ENCODE measurements at regions not wholly inside any gene's neighbourhood (a gene's known extent, or its start where the extent isn't known, plus 50 kb on each side); places are given as distances from the start of the nearest gene placed in this dataset.
"Not testable (repeated sequence)": the region's sequence is repeated elsewhere in the genome, so short reads cannot be mapped to it uniquely, and the experiment has no call there.

GRCh38 chr16:65739518-65739917 is 617.7 kb upstream of the CDH11 start:
- Mint-ChIP-seq H3K4me1 (ENCODE audit: low read depth) (no peaks in the 10 kb centered on the region), H3K27ac (ENCODE audit: unreplicated experiment) (no peak overlapping the region), H3K4me3 (ENCODE audit: unreplicated experiment) (no peak overlapping the region), H3K9me3 (ENCODE audit: low read depth) (no peaks in the 10 kb centered on the region), H3K36me3 (ENCODE audit: low read depth) (no peaks in the 10 kb centered on the region), H3K27me3 (ENCODE audit: low read depth) (no peaks in the 10 kb centered on the region)
- DNase-seq (ENCODE audit: low spot score): no peak
- no peak for TF ChIP-seq CTCF (IDR thresholded peaks at IDR 0.05)

GRCh38 chr16:65737831-65738230 is 616.0 kb upstream of the CDH11 start:
- no peaks in the 10 kb centered on the region for H3K9me3 Mint-ChIP-seq (ENCODE audit: low read depth)
- no peaks in the 10 kb centered on the region for H3K4me1 Mint-ChIP-seq (ENCODE audit: low read depth)
- DNase-seq (ENCODE audit: low spot score): no peak
- H3K27me3 Mint-ChIP-seq (ENCODE audit: low read depth): no peaks in the 10 kb centered on the region
- no peak overlapping the region for H3K27ac Mint-ChIP-seq (ENCODE audit: unreplicated experiment)
- TF ChIP-seq CTCF (IDR thresholded peaks at IDR 0.05): no peak
- H3K4me3 Mint-ChIP-seq (ENCODE audit: unreplicated experiment): no peak overlapping the region
- H3K36me3 Mint-ChIP-seq (ENCODE audit: low read depth): no peaks in the 10 kb centered on the region

GRCh38 chr16:65735615-65736014 is 613.8 kb upstream of the CDH11 start:
- not testable (repeated sequence) for H3K9me3 Mint-ChIP-seq (ENCODE audit: low read depth); H3K27ac Mint-ChIP-seq (ENCODE audit: unreplicated experiment); H3K27me3 Mint-ChIP-seq (ENCODE audit: low read depth); H3K4me1 Mint-ChIP-seq (ENCODE audit: low read depth); DNase-seq (ENCODE audit: low spot score); H3K4me3 Mint-ChIP-seq (ENCODE audit: unreplicated experiment); H3K36me3 Mint-ChIP-seq (ENCODE audit: low read depth)

- Mint-ChIP-seq H3K9me3 (ENCODE audit: low read depth) (peaks cover 3% of the 10 kb centered on the region), H3K4me1 (ENCODE audit: low read depth) (peaks cover 4% of the 10 kb centered on the region), H3K27me3 (ENCODE audit: low read depth) (no peaks in the 10 kb centered on the region), H3K4me3 (ENCODE audit: unreplicated experiment) (no peak overlapping the region), H3K36me3 (ENCODE audit: low read depth) (no peaks in the 10 kb centered on the region), H3K27ac (ENCODE audit: unreplicated experiment) (no peak overlapping the region)
- no peak for DNase-seq (ENCODE audit: low spot score)
- no peak for TF ChIP-seq CTCF (IDR thresholded peaks at IDR 0.05)
These were observed 611.9 kb upstream of the CDH11 start for GRCh38 chr16:65733721-65734120.

- Mint-ChIP-seq H3K27me3 (ENCODE audit: low read depth) (no peaks in the 10 kb centered on the region), H3K9me3 (ENCODE audit: low read depth) (peaks cover 3% of the 10 kb centered on the region), H3K4me3 (ENCODE audit: unreplicated experiment) (no peak overlapping the region), H3K36me3 (ENCODE audit: low read depth) (no peaks in the 10 kb centered on the region), H3K4me1 (ENCODE audit: low read depth) (peaks cover 8% of the 10 kb centered on the region), H3K27ac (ENCODE audit: unreplicated experiment) (no peak overlapping the region)
- no peak for TF ChIP-seq CTCF (IDR thresholded peaks at IDR 0.05)
- DNase-seq (ENCODE audit: low spot score): no peak
These were observed 610.0 kb upstream of the CDH11 start for GRCh38 chr16:65731833-65732232.

- Mint-ChIP-seq H3K36me3 (ENCODE audit: low read depth) (no peaks in the 10 kb centered on the region), H3K4me3 (ENCODE audit: unreplicated experiment) (no peak overlapping the region), H3K27me3 (ENCODE audit: low read depth) (no peaks in the 10 kb centered on the region), H3K27ac (ENCODE audit: unreplicated experiment) (no peak overlapping the region), H3K9me3 (ENCODE audit: low read depth) (peaks cover 3% of the 10 kb centered on the region), H3K4me1 (ENCODE audit: low read depth) (peaks cover 21% of the 10 kb centered on the region)
- TF ChIP-seq CTCF (IDR thresholded peaks at IDR 0.05): no peak
- no peak for DNase-seq (ENCODE audit: low spot score)
These were observed 606.8 kb upstream of the CDH11 start for GRCh38 chr16:65728652-65729051.
